Fibroblast of villous mesenchyme (primary cell): ENCODE measurements at regions not wholly inside any gene's neighbourhood (a gene's known extent, or its start where the extent isn't known, plus 50 kb on each side); places are given as distances from the start of the nearest gene placed in this dataset.

Experiments
- DNase-seq: peaks from one replicate; pipeline ENCODE4 v3.0.0-alpha.2; 2010; ENCODE audit warnings: low read depth
- H3K4me3 ChIP-seq: 2 replicates; pipeline ENCODE4 v1.5.1; 2011; ENCODE audit warnings: low read depth, mild to moderate bottlenecking, low read length
- CTCF ChIP-seq: IDR thresholded peaks from 2 replicates; pipeline ENCODE4 v1.5.1; 2012; ENCODE audit warnings: low read depth, mild to moderate bottlenecking, low read length; ENCODE audit not compliant: insufficient read depth

- no peak for TF ChIP-seq CTCF
- peak; percentile 69 for DNase-seq
- H3K4me3 ChIP-seq, result no peak overlapping the region
These were observed 387.6 kb upstream of the ZFP42 start for GRCh38 chr4:187608001-187608421.

- DNase-seq, result peak; percentile 4
- no peak overlapping the region for H3K4me3 ChIP-seq
- no peak for TF ChIP-seq CTCF
These were observed 383.3 kb upstream of the ZFP42 start for GRCh38 chr4:187612301-187612700.

GRCh38 chr4:187613089-187613839 lies 382.3 kb upstream of the ZFP42 start:
- H3K4me3 ChIP-seq, result no peak overlapping the region
- no peak for DNase-seq
- TF ChIP-seq CTCF, result no peak

GRCh38 chr4:187615972-187616371 lies 379.6 kb upstream of the ZFP42 start:
- no peak overlapping the region for H3K4me3 ChIP-seq
- TF ChIP-seq CTCF, result no peak
- DNase-seq, result no peak

- H3K4me3 ChIP-seq, result no peak overlapping the region
- DNase-seq, result peak; percentile 38
- no peak for TF ChIP-seq CTCF
These were observed 378.5 kb upstream of the ZFP42 start for GRCh38 chr4:187617113-187617512.

GRCh38 chr4:187618701-187619281 lies 376.8 kb upstream of the ZFP42 start:
- TF ChIP-seq CTCF, result no peak
- peak; percentile 59 for DNase-seq
- no peak overlapping the region for H3K4me3 ChIP-seq
